ENCODE measurements at regions not wholly inside any gene's neighbourhood (a gene's known extent, or its start where the extent isn't known, plus 50 kb on each side); places are given as distances from the start of the nearest gene placed in this dataset.

DNA sequence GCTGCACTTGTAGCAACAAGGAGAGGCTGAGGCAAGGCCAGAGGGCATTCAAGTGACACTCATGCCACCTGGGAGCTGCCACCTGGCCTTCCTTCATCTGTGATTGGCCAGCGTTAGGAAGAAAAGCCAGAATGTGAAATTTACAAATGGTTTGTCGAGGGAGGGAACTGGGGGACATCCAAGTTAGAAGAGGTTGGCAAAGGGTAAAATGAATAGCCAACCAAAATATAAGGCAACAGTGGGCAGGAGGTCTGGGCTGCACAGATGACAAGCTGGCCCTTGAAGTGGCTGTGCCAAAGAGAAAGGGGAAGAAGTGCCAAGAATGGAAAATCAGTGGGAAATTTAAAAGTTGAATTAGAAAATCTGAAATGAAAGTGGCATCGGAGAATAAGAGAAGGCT is 221.4 kb downstream of the C11orf91 start:
- TF ChIP-seq, protein P1, sequence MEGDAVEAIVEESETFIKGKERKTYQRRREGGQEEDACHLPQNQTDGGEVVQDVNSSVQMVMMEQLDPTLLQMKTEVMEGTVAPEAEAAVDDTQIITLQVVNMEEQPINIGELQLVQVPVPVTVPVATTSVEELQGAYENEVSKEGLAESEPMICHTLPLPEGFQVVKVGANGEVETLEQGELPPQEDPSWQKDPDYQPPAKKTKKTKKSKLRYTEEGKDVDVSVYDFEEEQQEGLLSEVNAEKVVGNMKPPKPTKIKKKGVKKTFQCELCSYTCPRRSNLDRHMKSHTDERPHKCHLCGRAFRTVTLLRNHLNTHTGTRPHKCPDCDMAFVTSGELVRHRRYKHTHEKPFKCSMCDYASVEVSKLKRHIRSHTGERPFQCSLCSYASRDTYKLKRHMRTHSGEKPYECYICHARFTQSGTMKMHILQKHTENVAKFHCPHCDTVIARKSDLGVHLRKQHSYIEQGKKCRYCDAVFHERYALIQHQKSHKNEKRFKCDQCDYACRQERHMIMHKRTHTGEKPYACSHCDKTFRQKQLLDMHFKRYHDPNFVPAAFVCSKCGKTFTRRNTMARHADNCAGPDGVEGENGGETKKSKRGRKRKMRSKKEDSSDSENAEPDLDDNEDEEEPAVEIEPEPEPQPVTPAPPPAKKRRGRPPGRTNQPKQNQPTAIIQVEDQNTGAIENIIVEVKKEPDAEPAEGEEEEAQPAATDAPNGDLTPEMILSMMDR (IDR thresholded peaks at IDR 0.05), result no peak
- TF ChIP-seq POLR2A (IDR thresholded peaks at IDR 0.05), result no peak

Data from body of pancreas (tissue), 4 donors.